ENCODE measurements at regions not wholly inside any gene's neighbourhood (a gene's known extent, or its start where the extent isn't known, plus 50 kb on each side); places are given as distances from the start of the nearest gene placed in this dataset.

- DNase-seq (ENCODE audit: low spot score) (no peak), ATAC-seq (no peak)
These were observed 1485.4 kb upstream of the CELF4 start for GRCh38 chr18:39051013-39051412.

GRCh38 chr18:39039813-39040212 is 1474.2 kb upstream of the CELF4 start:
- ATAC-seq (no peak), DNase-seq (ENCODE audit: low spot score) (no peak)

GRCh38 chr18:39037925-39038324 is 1472.3 kb upstream of the CELF4 start:
- no peak for DNase-seq (ENCODE audit: low spot score)
- no peak for ATAC-seq

- DNase-seq (ENCODE audit: low spot score): no peak
- peak; percentile 86 for ATAC-seq
These were observed 1467.7 kb upstream of the CELF4 start for GRCh38 chr18:39033312-39033711.

DNA sequence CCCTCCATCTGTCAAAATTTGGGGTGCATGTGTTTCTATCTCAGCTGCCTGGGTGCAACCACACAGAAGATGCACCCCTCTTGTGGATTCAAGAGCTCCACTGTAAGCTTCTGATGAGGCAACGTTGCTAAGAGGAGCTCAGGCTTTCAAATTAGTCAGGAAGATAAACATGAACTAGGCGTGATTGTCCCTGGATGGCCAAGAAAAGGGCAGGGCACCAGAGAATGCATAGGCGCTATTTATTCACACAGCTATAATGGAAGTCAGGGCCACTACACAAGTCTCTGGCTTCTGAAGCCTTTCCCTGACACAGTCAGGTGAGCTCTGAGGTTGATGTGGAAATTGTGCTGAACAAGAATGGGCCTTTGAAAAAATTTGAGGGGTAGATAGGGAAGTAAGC is 1466.0 kb upstream of the CELF4 start:
- ATAC-seq: no peak
- no peak for DNase-seq (ENCODE audit: low spot score)

DNA sequence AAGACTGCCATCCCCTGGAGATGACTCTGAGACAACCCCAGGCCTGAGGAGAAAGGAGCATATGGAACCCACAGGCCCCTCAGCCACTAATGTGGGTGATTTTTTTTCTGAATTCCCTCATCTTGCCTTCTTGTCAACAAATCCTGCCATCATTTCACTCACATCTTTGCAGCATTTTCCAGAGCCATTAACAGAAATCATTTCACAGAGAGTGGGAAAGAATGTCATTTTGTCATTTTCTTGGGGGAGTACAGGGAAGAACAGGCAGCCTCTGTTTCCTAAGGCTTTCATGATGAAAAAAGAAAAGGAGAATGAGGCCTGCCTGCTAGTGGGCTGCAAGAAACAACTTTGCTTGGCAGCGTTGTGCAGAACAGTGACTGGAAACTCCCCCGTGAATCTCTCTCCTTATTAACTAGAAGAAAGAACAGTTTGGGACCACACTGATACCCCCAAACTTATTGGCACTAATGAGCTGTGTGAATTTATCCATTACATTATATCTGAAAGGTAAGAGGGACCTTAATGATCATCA is 1464.6 kb upstream of the CELF4 start:
- ATAC-seq (no peak), DNase-seq (ENCODE audit: low spot score) (no peak)

- no peak for DNase-seq (ENCODE audit: low spot score)
- ATAC-seq: no peak
These were observed 1459.9 kb upstream of the CELF4 start for GRCh38 chr18:39025531-39025930.

DNA sequence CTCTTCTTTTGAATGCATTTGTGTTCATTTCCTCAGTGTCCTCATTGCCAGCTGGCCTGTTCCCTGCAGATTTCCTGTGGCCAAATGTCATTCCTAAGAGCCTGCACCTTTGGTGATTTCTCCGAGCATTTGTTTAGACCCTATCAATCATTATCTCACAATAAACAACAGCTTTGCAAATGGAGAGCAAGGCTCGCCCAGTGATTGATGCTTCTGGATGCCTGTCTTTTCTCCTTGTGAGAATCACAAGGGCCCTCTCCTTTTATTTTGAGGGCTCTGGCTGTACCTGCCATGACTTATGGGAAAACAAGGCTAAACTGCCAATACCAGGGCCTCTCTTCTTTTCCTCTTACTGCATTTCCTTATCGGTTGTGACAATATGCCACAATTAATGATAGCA is 1454.4 kb upstream of the CELF4 start:
- ATAC-seq: no peak

DNA sequence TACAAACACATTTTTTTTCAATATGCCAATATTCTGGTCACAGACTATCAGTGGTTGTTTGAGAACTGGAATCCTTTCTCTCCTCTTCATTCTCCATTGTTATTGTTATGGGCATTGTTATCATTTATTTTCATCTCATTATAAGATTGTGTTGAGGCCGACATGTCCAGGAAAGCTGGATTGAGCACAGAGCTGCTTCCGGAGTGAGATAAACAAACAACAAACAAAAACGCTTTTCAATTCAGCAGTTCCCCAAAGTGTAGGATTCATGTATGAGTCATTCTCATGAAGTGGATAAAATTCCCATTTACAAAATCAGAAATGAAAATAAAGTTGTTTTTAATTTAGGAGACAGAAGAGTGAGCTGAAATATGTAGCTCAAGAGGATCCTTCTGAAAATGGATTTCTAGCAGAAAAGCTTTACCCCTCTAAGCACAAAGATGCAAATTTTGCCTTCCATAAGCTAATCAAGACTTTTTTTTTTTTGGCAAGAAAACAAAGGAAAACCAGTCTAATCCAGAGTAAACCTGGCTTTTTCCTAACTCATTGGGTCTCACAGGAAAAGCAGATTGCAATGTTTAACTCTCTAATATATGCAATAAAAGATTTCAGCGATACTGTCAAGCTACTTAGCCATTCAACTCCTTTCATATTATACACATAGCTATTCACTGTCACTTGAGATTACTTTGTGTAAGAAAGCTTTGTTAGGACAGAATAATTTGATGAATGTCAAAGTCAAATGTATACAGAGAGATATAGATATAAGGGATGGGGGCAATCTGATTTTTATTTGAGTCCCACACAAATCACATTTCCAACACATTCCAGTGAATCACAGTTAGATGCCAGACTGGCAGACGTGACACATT is 1441.7 kb upstream of the CELF4 start:
- no peak for ATAC-seq

More for the DNA sequence above, 1454.4 kb upstream of the CELF4 start:
- DNase-seq (ENCODE audit: low spot score): no peak

DNA sequence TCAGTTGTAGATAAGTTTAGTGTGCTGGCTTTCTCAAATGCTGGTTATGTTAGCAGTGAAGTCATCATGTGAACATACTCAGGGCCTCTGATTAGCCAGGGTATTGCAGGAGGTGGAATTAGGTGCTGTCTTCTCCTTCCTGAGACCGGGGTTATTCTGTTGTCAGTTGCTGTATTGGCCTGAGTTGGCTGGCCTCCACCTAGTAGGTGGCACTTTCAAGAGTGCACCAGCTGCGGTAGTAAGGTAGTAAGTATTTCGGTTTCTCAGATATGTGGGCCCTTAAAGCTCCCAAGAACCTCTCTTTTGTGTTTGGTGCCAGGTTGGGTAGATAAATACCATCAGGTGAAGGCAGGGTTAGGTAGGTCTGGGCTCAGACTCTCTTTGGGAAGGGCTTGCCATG is 1430.5 kb upstream of the CELF4 start:
- no peak for DNase-seq (ENCODE audit: low spot score)
- no peak for ATAC-seq

More for the DNA sequence above, 1441.7 kb upstream of the CELF4 start:
- DNase-seq (ENCODE audit: low spot score): no peak

GRCh38 chr18:38993342-38993741 is 1427.7 kb upstream of the CELF4 start:
- ATAC-seq (no peak), DNase-seq (ENCODE audit: low spot score) (no peak)

GRCh38 chr18:38984968-38985367 is 1419.4 kb upstream of the CELF4 start:
- DNase-seq (ENCODE audit: low spot score) (no peak), ATAC-seq (no peak)

GRCh38 chr18:38982072-38982471 is 1416.5 kb upstream of the CELF4 start:
- ATAC-seq (no peak), DNase-seq (ENCODE audit: low spot score) (no peak)

- peak; percentile 44 for ATAC-seq
- no peak for DNase-seq (ENCODE audit: low spot score)
These were observed 1415.8 kb upstream of the CELF4 start for GRCh38 chr18:38981389-38981788.

DNA sequence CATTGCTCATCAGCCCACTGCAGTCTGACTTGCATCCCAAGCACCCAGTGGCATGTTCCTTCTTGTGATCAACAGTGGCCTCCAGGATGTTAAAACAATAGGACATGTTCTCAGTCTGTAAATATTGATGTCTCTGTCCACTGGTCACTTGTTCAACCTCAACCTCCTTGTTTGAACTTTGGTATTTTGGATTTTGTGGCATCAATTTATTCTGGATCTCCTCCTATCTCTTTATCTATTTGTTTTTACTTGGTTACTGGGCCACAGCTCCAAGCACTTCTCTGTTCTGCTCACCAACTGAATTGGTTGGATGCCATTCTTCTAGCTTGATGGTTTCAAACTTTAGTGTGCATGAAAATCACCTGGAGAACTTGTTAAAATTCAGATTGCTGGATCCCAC is 1414.8 kb upstream of the CELF4 start:
- ATAC-seq: peak; percentile 95

DNA sequence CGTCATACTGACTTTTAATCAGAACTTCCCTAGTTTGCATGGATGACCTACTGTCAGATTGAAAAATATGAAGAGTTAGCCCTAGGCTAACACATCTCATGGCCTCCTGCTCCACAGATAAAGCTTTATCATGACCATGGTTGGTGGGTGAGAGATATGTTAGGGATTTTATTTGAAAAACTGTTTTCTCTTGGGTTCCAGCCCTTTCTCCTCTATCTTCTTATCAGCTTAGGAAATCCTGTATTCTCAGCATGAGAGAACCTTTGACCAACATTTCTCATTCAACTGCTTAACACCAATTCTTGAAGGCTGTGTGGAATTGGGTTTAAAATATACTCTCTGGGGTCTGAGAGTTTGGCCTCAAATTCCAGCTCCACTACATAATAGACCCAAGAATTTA is 1407.0 kb upstream of the CELF4 start:
- no peak for ATAC-seq
- DNase-seq (ENCODE audit: low spot score): no peak

More for the DNA sequence above, 1414.8 kb upstream of the CELF4 start:
- peak; percentile 44 for DNase-seq (ENCODE audit: low spot score)

DNA sequence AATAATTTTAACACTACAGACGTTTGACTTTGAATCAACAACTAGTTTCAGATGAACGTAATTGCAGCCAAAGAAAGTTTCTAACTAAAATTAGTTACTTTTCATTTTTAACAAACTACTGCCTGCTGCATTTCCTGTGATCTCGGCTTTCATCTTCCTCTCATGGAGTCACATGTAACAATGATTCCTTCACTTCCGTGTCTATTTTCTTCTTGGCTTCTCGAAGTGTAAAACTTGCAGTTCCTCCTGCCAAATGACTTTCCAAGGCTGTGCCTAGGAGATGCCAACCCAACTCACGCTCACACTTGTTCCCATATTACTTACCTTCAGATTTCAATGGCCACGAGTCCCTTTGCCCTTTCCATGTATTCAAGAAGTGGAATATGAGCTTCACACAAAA is 1406.3 kb upstream of the CELF4 start:
- DNase-seq (ENCODE audit: low spot score) (no peak), ATAC-seq (no peak)

- ATAC-seq (no peak), DNase-seq (ENCODE audit: low spot score) (no peak)
These were observed 1401.2 kb upstream of the CELF4 start for GRCh38 chr18:38966841-38967240.

DNA sequence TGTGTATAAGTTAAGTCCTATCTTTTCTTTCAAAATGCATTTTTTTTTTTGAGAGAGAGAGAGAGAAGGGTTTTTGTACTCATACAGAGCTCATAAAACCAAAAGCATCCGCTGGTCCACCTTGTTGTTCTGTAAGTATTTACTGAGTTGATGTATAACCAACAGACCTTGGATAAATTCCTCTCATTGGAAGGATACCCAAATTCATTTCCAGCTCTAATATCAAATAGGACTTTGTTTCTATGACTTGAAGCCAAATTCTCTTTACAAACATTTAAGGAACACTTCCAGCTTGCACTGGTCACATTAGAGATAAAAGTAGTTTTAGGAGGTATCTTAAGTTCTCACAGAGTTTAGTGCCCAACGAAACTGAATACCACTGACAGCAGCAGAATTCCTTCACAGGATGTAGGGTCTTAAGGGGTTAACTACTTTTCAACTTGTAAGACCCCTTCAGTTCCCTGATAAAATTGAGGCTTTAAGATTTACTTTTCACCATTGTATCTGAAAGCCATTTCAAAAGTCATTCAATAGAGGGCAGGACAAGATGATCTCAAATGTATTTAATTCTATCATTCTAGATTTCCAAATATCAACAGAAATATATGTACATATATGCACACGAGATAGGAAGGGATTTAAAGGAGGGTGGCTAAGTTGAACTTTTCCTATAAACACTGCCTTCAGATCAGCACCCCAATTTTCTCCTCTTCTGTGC is 1398.5 kb upstream of the CELF4 start:
- DNase-seq (ENCODE audit: low spot score) (no peak), ATAC-seq (peak; percentile 95)

- ATAC-seq: no peak
These were observed 1396.3 kb upstream of the CELF4 start for GRCh38 chr18:38961880-38962279.

GRCh38 chr18:38957736-38958135 is 1392.1 kb upstream of the CELF4 start:
- DNase-seq (ENCODE audit: low spot score): no peak
- ATAC-seq: no peak

More at GRCh38 chr18:38961880-38962279, 1396.3 kb upstream of the CELF4 start:
- no peak for DNase-seq (ENCODE audit: low spot score)

- DNase-seq (ENCODE audit: low spot score) (no peak), ATAC-seq (no peak)
These were observed 1390.5 kb upstream of the CELF4 start for GRCh38 chr18:38956068-38956467.
